ENCODE measurements at regions not wholly inside any gene's neighbourhood (a gene's known extent, or its start where the extent isn't known, plus 50 kb on each side); places are given as distances from the start of the nearest gene placed in this dataset.
A peak's percentile ranks its signal among the peaks of the same experiment; 100 is the strongest.

DNA sequence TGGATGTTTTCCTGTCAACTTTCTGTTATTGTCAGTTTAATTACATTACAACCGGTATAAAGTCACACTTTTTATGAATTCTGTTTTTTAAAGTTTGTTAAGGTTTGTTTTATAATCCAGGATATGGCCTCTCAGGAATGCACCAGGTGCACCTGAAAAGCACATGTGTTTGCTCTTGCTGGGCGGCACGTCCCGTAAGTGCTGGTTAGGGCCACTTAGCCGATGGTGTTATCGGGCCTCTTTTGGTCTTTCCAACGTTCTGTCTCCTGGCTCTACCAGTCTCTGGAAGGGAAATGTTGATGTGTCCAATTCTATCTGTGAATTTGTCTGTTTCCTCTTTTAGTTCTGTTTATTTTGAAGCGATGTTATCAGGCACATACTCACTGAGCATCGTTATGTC, 695.7 kb downstream of the BRD1 start:
- intact Hi-C loops (cut with DNase I) = no loop called here
- 17 to 44% methylated on average over 9 of the region's 9 CpGs for WGBS, 2 donors
- peaks cover 0 to 32% (median under 1%) of the 10 kb centered on the region in 3 donors for H3K27me3 ChIP-seq

DNA sequence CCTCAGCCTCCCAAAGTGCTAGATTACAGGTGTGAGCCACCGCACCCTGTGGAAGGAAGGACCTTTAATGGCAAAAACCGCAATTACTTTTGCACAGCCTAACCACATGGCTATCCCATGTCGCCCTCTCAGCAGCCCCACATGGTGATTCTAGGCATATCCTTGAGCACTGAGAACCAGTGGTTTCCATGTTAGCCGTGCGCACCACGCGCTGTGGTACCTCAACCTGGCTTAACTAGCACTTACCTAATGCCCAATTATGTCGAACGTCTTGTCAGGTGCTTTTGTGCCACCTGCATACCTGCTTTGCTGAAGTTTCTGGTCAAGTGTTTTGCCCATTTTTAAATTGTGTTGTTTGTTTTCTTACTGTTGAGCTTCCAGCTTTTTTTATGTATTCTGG, 697.9 kb downstream of the BRD1 start:
- no peak for DNase-seq
- H3K4me1 ChIP-seq = no peaks in the 10 kb centered on the region
- H3K36me3 ChIP-seq = no peaks in the 10 kb centered on the region
- H3K27ac ChIP-seq = no peak overlapping the region
- intact Hi-C loops (cut with DNase I) = no loop called here
- no peaks in the 10 kb centered on the region for H3K9me3 ChIP-seq
- no peak overlapping the region for H3K4me3 ChIP-seq
- 93 to 96% methylated on average over 9 of the region's 9 CpGs for WGBS, 2 donors
- TF ChIP-seq, protein P1, sequence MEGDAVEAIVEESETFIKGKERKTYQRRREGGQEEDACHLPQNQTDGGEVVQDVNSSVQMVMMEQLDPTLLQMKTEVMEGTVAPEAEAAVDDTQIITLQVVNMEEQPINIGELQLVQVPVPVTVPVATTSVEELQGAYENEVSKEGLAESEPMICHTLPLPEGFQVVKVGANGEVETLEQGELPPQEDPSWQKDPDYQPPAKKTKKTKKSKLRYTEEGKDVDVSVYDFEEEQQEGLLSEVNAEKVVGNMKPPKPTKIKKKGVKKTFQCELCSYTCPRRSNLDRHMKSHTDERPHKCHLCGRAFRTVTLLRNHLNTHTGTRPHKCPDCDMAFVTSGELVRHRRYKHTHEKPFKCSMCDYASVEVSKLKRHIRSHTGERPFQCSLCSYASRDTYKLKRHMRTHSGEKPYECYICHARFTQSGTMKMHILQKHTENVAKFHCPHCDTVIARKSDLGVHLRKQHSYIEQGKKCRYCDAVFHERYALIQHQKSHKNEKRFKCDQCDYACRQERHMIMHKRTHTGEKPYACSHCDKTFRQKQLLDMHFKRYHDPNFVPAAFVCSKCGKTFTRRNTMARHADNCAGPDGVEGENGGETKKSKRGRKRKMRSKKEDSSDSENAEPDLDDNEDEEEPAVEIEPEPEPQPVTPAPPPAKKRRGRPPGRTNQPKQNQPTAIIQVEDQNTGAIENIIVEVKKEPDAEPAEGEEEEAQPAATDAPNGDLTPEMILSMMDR (IDR thresholded peaks at IDR 0.05) = no peak
- peaks cover 0 to 28% (median 6%) of the 10 kb centered on the region in 3 donors for H3K27me3 ChIP-seq

More for the DNA sequence above, 695.7 kb downstream of the BRD1 start:
- no peaks in the 10 kb centered on the region for H3K4me1 ChIP-seq
- H3K9me3 ChIP-seq = no peaks in the 10 kb centered on the region
- no peak overlapping the region for H3K4me3 ChIP-seq
- DNase-seq = peak; percentile 27
- H3K27ac ChIP-seq = no peak overlapping the region
- no peaks in the 10 kb centered on the region for H3K36me3 ChIP-seq
- TF ChIP-seq, protein P1 (IDR thresholded peaks at IDR 0.05) = no peak
- TF ChIP-seq POLR2A (IDR thresholded peaks at IDR 0.05) = no peak

DNA sequence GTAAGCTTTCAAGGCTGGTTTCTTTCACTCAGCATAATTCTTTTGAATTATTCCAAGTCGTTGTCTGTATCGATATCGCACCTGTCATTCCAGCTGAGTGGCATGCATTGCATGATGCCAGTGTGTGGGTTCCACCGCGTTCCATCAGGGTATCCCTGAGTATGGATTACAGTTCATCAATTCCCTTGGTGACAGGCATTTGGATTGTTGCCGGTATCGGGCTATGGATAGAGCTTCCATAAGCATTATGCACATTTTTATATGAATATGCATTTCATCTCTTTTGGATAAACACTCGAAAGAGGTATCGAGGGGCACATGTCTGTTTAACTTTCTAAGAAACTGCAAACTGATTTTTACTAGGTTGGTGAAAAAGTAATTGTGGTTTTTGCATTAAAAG, 698.8 kb downstream of the BRD1 start:
- Histone ChIP-seq H3K36me3 (no peaks in the 10 kb centered on the region), H3K27ac (no peak overlapping the region), H3K27me3 (peaks cover 0 to 27% (median 6%) of the 10 kb centered on the region in 3 donors), H3K4me3 (no peak overlapping the region), H3K4me1 (no peaks in the 10 kb centered on the region), H3K9me3 (no peaks in the 10 kb centered on the region)
- TF ChIP-seq POLR2A (IDR thresholded peaks at IDR 0.05) = no peak
- no peak for TF ChIP-seq EP300 (IDR thresholded peaks at IDR 0.05)
- TF ChIP-seq POLR2AphosphoS5 (IDR thresholded peaks at IDR 0.05) = no peak
- TF ChIP-seq, protein P1 (IDR thresholded peaks at IDR 0.05) = no peak
- no peak for DNase-seq
- intact Hi-C loops (cut with DNase I) = no loop called here
- WGBS, 2 donors = 95 to 96% methylated on average over 9 of the region's 9 CpGs

DNA sequence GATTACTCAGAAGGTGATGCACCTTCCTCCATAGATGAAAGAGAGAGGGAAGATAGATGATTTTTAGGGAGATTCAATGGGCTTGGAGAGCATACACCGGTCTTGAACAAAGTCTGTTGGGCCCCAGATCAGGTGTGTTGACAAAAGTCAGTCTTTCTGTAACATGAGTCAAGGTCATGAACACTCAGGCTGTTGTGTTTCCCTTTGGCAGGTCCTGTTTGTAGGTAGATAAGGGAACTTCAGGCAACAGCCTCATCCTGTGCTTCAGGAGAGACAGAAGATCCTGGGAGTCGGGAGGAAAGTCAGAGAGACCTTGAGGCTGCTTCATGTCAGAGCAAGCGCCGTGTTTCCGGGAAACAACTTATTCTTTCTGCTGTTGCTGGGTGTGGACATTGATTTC, 703.1 kb downstream of the BRD1 start:
- H3K9me3 ChIP-seq = no peaks in the 10 kb centered on the region
- intact Hi-C loops (cut with DNase I) = no loop called here
- H3K27ac ChIP-seq = no peak overlapping the region
- 24 to 75% methylated on average over 5 of the region's 5 CpGs for WGBS, 2 donors
- H3K36me3 ChIP-seq = no peaks in the 10 kb centered on the region
- TF ChIP-seq EP300 (IDR thresholded peaks at IDR 0.05) = no peak
- TF ChIP-seq, protein P1 (IDR thresholded peaks at IDR 0.05) = no peak
- TF ChIP-seq POLR2AphosphoS5 (IDR thresholded peaks at IDR 0.05) = no peak
- no peak for TF ChIP-seq POLR2A (IDR thresholded peaks at IDR 0.05)
- no peak overlapping the region for H3K4me3 ChIP-seq
- no peaks in the 10 kb centered on the region for H3K4me1 ChIP-seq
- H3K27me3 ChIP-seq = peaks cover 0 to 16% (median 6%) of the 10 kb centered on the region in 3 donors
- no peak for DNase-seq

DNA sequence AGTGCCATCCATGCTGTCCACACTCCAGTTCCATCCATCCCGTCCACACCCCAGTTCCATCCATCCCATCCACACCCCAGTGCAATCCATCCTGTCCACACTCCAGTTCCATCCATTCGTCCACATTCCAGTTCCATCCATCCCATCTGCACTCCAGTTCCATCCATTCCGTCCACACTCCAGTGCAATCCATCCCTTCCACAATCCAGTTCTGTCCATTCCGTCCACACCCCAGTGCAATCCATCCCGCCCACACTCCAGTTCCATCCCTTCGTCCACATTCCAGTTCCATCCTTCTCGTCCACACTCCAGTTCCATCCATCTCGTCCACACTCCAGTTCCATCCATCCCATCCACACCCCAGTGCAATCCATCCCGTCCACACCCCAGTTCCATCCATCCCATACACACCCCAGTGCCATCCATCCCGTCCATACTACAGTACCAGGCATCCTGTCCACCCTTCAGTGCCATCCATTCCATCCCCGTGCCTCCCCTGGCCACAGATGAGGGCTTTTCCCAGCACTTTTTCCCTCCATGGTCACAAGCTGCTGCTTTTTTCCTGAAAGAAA, 704.0 kb downstream of the BRD1 start:
- intact Hi-C loops (cut with DNase I) = no loop called here
- Histone ChIP-seq H3K27me3 (peaks cover 0 to 16% (median 6%) of the 10 kb centered on the region in 3 donors), H3K27ac (no peak overlapping the region), H3K4me1 (no peaks in the 10 kb centered on the region), H3K4me3 (no peak overlapping the region), H3K36me3 (no peaks in the 10 kb centered on the region), H3K9me3 (no peaks in the 10 kb centered on the region)
- WGBS, 2 donors = 69 to 77% methylated on average over 11 of the region's 11 CpGs
- TF ChIP-seq, protein P1 (IDR thresholded peaks at IDR 0.05) = no peak
- TF ChIP-seq POLR2A (IDR thresholded peaks at IDR 0.05) (no peak), POLR2AphosphoS5 (IDR thresholded peaks at IDR 0.05) (no peak), EP300 (IDR thresholded peaks at IDR 0.05) (no peak)
- DNase-seq = no peak
